Neuron (in vitro differentiated cells): ENCODE measurements at regions not wholly inside any gene's neighbourhood (a gene's known extent, or its start where the extent isn't known, plus 50 kb on each side); places are given as distances from the start of the nearest gene placed in this dataset.

ENCODE experiments used
- H2AFZ ChIP-seq: one replicate; pipeline ENCODE4 v1.6.1; 2013; ENCODE audit warnings: low read depth, mild to moderate bottlenecking, inconsistent platforms, low read length, moderate library complexity
- H3K27me3 ChIP-seq: one replicate; pipeline ENCODE4 v1.6.1; 2013; ENCODE audit warnings: low read length; ENCODE audit not compliant: insufficient read depth
- H3K36me3 ChIP-seq: one replicate; pipeline ENCODE4 v1.6.1; 2013; ENCODE audit warnings: low read length; ENCODE audit not compliant: insufficient read depth
- H3K4me1 ChIP-seq: one replicate; pipeline ENCODE4 v1.6.1; 2013; ENCODE audit warnings: low read length; ENCODE audit not compliant: insufficient read depth
- H3K4me3 ChIP-seq: 2 replicates; pipeline ENCODE4 v1.5.1; 2013; ENCODE audit warnings: mild to moderate bottlenecking, low read length, moderate library complexity
- H3K9me3 ChIP-seq: one replicate; pipeline ENCODE4 v1.6.1; 2013; ENCODE audit warnings: low read length

GRCh38 chrX:9339603-9340491 is 125.0 kb upstream of the TBL1X start:
- Histone ChIP-seq H3K27me3 (peaks cover 3% of the 10 kb centered on the region), H3K36me3 (no peaks in the 10 kb centered on the region), H2AFZ (no peak overlapping the region), H3K9me3 (no peaks in the 10 kb centered on the region), H3K4me3 (no peak overlapping the region), H3K4me1 (peaks cover 14% of the 10 kb centered on the region)

GRCh38 chrX:9340598-9341290 is 124.1 kb upstream of the TBL1X start:
- Histone ChIP-seq H3K4me3 (no peak overlapping the region), H3K36me3 (no peaks in the 10 kb centered on the region), H3K4me1 (peaks cover 14% of the 10 kb centered on the region), H3K9me3 (no peaks in the 10 kb centered on the region), H2AFZ (no peak overlapping the region), H3K27me3 (peaks cover 3% of the 10 kb centered on the region)

- no peak overlapping the region for H2AFZ ChIP-seq
Observed at GRCh38 chrX:9341291-9342201, 123.3 kb upstream of the TBL1X start.

GRCh38 chrX:9342561-9343051 is 122.3 kb upstream of the TBL1X start:
- H3K9me3 ChIP-seq, result no peaks in the 10 kb centered on the region
- H3K4me1 ChIP-seq, result peaks cover 7% of the 10 kb centered on the region
- H3K27me3 ChIP-seq, result peaks cover 3% of the 10 kb centered on the region
- H3K36me3 ChIP-seq, result no peaks in the 10 kb centered on the region
- H3K4me3 ChIP-seq, result peak overlapping the region; percentile 38
- H2AFZ ChIP-seq, result peak overlapping the region; percentile 76

More at GRCh38 chrX:9341291-9342201, 123.3 kb upstream of the TBL1X start:
- Histone ChIP-seq H3K9me3 (no peaks in the 10 kb centered on the region), H3K4me3 (no peak overlapping the region), H3K27me3 (peaks cover 3% of the 10 kb centered on the region), H3K36me3 (no peaks in the 10 kb centered on the region), H3K4me1 (peaks cover 14% of the 10 kb centered on the region)

- no peak overlapping the region for H3K4me3 ChIP-seq
- no peaks in the 10 kb centered on the region for H3K36me3 ChIP-seq
- H3K9me3 ChIP-seq, result no peaks in the 10 kb centered on the region
- peaks cover 7% of the 10 kb centered on the region for H3K4me1 ChIP-seq
- H2AFZ ChIP-seq, result no peak overlapping the region
- peaks cover 3% of the 10 kb centered on the region for H3K27me3 ChIP-seq
Observed at GRCh38 chrX:9343971-9344370, 120.9 kb upstream of the TBL1X start.

- H3K9me3 ChIP-seq, result no peaks in the 10 kb centered on the region
- peaks cover 7% of the 10 kb centered on the region for H3K4me1 ChIP-seq
- H3K27me3 ChIP-seq, result no peaks in the 10 kb centered on the region
- no peak overlapping the region for H3K4me3 ChIP-seq
- H2AFZ ChIP-seq, result no peak overlapping the region
- no peaks in the 10 kb centered on the region for H3K36me3 ChIP-seq
Observed at GRCh38 chrX:9345957-9346356, 118.9 kb upstream of the TBL1X start.

GRCh38 chrX:9349572-9350494 is 115.0 kb upstream of the TBL1X start:
- Histone ChIP-seq H3K27me3 (no peaks in the 10 kb centered on the region), H3K9me3 (no peaks in the 10 kb centered on the region), H2AFZ (no peak overlapping the region), H3K36me3 (no peaks in the 10 kb centered on the region), H3K4me1 (no peaks in the 10 kb centered on the region), H3K4me3 (no peak overlapping the region)

- no peak overlapping the region for H2AFZ ChIP-seq
- no peak overlapping the region for H3K4me3 ChIP-seq
- H3K9me3 ChIP-seq, result no peaks in the 10 kb centered on the region
- no peaks in the 10 kb centered on the region for H3K4me1 ChIP-seq
- no peaks in the 10 kb centered on the region for H3K27me3 ChIP-seq
- no peaks in the 10 kb centered on the region for H3K36me3 ChIP-seq
Observed at GRCh38 chrX:9351126-9351525, 113.7 kb upstream of the TBL1X start.

GRCh38 chrX:9352243-9352642 is 112.6 kb upstream of the TBL1X start:
- Histone ChIP-seq H3K9me3 (no peaks in the 10 kb centered on the region), H3K36me3 (no peaks in the 10 kb centered on the region), H3K27me3 (no peaks in the 10 kb centered on the region), H3K4me1 (no peaks in the 10 kb centered on the region), H2AFZ (no peak overlapping the region), H3K4me3 (no peak overlapping the region)

GRCh38 chrX:9352694-9353411 is 112.0 kb upstream of the TBL1X start:
- H3K36me3 ChIP-seq, result no peaks in the 10 kb centered on the region
- no peak overlapping the region for H2AFZ ChIP-seq
- H3K9me3 ChIP-seq, result no peaks in the 10 kb centered on the region
- H3K27me3 ChIP-seq, result no peaks in the 10 kb centered on the region
- H3K4me1 ChIP-seq, result no peaks in the 10 kb centered on the region
- no peak overlapping the region for H3K4me3 ChIP-seq

GRCh38 chrX:9354918-9355317 is 109.9 kb upstream of the TBL1X start:
- H3K4me1 ChIP-seq, result no peaks in the 10 kb centered on the region
- H3K9me3 ChIP-seq, result no peaks in the 10 kb centered on the region
- H3K4me3 ChIP-seq, result no peak overlapping the region
- no peaks in the 10 kb centered on the region for H3K36me3 ChIP-seq
- H2AFZ ChIP-seq, result no peak overlapping the region
- H3K27me3 ChIP-seq, result no peaks in the 10 kb centered on the region
